ENCODE measurements at regions not wholly inside any gene's neighbourhood (a gene's known extent, or its start where the extent isn't known, plus 50 kb on each side); places are given as distances from the start of the nearest gene placed in this dataset.

GRCh38 chr2:8538931-8539621, 142.8 kb upstream of the ID2 start:
- Histone ChIP-seq H3K9me3 (ENCODE audit: control insufficient read depth, insufficient read depth, low read depth, low read length) (no peaks in the 10 kb centered on the region), H3K4me3 (ENCODE audit: low read depth, low read length) (no peak overlapping the region), H3K27ac (ENCODE audit: extremely low read depth, low read depth, low read length) (no peak overlapping the region), H3K4me1 (ENCODE audit: control insufficient read depth, insufficient read depth, low read length) (no peaks in the 10 kb centered on the region), H3K36me3 (ENCODE audit: control insufficient read depth in 2 of 2, insufficient read depth in 1 of 2, low read length in 2 of 2) (no peaks in the 10 kb centered on the region)
- TF ChIP-seq ZNF768 (tag by site-specific recombination; IDR thresholded peaks at IDR 0.05), result no peak
- no peak for TF ChIP-seq ZNF133 (tag by site-specific recombination; IDR thresholded peaks at IDR 0.05)
- TF ChIP-seq ZBTB17 (tag by site-specific recombination; IDR thresholded peaks at IDR 0.05), result no peak
- TF ChIP-seq SCRT1 (tag by site-specific recombination; IDR thresholded peaks at IDR 0.05; ENCODE audit: borderline replicate concordance), result no peak
- TF ChIP-seq ZNF132 (tag by site-specific recombination; IDR thresholded peaks at IDR 0.05; ENCODE audit: borderline replicate concordance), result no peak
- TF ChIP-seq SP2 (tag by site-specific recombination; IDR thresholded peaks at IDR 0.05), result no peak
- ChIA-PET CTCF (interaction anchor here (0.6 kb wide), 1 partner anchor 921 kb away, joined by 6 read pairs; no protein-coding TSS in a partner anchor), POLR2A (interaction anchor here (0.5 to 1.5 kb wide), 3 partner anchors 142 to 294 kb away, joined by 4 to 6 read pairs (median 4); partner anchors contain the start of gene ID2)

DNA sequence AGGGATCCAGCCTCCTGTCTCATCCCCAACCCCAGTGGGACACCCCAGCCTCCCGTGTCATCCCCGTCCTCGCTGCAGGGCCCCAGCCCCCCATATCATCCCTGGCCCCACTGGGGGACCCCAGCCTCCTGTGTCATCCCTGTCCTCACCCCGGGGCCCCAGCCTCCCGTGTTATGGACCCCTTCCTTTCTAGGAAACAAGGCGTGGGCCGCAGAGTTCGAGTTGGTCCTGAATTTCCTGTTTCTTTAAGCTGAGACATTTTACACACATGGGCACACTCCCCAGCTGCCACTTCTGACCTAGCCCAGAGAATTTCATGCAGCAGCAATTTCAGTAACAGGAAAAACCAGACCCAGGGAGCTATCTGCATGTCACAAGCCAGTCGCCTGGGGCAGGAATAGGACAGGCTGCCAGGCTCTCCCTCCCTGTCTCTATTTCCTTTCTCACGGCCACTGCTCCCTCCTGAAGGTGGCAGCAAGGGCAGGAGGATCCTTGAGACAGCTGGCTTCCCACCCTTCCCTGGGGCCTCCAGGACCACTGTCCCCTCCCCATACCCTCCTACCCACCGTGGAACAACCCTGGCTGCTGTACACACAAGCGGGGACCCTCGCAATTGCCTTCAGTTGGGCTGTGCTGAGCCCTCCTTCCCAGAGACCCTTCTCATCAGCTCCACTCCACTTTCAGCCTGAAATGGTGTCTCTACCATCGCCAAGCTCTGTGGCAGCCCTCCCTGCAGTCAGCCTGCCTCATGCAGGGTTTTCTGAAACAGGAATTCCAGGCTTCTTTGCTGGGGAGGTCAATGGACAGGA, 141.9 kb upstream of the ID2 start:
- no peak overlapping the region for H3K27ac ChIP-seq (ENCODE audit: extremely low read depth, low read depth, low read length)
- CTCF ChIA-PET, result interaction anchor here (0.7 kb wide), 1 partner anchor 45 kb away, joined by 4 read pairs; no protein-coding TSS in a partner anchor
- H3K9me3 ChIP-seq (ENCODE audit: control insufficient read depth, insufficient read depth, low read depth, low read length), result no peaks in the 10 kb centered on the region
- H3K4me1 ChIP-seq (ENCODE audit: control insufficient read depth, insufficient read depth, low read length), result no peaks in the 10 kb centered on the region
- POLR2A ChIA-PET, result interaction anchor here (1.0 kb wide), 1 partner anchor 142 kb away, joined by 4 read pairs; the partner anchor contains the start of gene ID2
- H3K36me3 ChIP-seq (ENCODE audit: control insufficient read depth in 2 of 2, insufficient read depth in 1 of 2, low read length in 2 of 2), result no peaks in the 10 kb centered on the region
- H3K4me3 ChIP-seq (ENCODE audit: low read depth, low read length), result no peak overlapping the region
- TF ChIP-seq ZSCAN23 (tag by site-specific recombination; IDR thresholded peaks at IDR 0.05), result no peak
- no peak for TF ChIP-seq ZNF280D (tag by site-specific recombination; IDR thresholded peaks at IDR 0.05)
- no peak for TF ChIP-seq ZNF132 (tag by site-specific recombination; IDR thresholded peaks at IDR 0.05; ENCODE audit: borderline replicate concordance)
- no peak for TF ChIP-seq ZNF157 (tag by site-specific recombination; IDR thresholded peaks at IDR 0.05)
- TF ChIP-seq ZFP41 (tag by site-specific recombination; IDR thresholded peaks at IDR 0.05; ENCODE audit: borderline replicate concordance), result no peak
- TF ChIP-seq ZNF324 (tag by site-specific recombination; IDR thresholded peaks at IDR 0.05), result no peak
- no peak for TF ChIP-seq ZNF785 (tag by site-specific recombination; IDR thresholded peaks at IDR 0.05)
- no peak for TF ChIP-seq ZFP69B (tag by site-specific recombination; IDR thresholded peaks at IDR 0.05)
- no peak for TF ChIP-seq ZNF621 (tag by site-specific recombination; IDR thresholded peaks at IDR 0.05)
- no peak for TF ChIP-seq ZNF292 (tag by site-specific recombination; IDR thresholded peaks at IDR 0.05; ENCODE audit: borderline replicate concordance, low read depth)
- TF ChIP-seq, protein P1, sequence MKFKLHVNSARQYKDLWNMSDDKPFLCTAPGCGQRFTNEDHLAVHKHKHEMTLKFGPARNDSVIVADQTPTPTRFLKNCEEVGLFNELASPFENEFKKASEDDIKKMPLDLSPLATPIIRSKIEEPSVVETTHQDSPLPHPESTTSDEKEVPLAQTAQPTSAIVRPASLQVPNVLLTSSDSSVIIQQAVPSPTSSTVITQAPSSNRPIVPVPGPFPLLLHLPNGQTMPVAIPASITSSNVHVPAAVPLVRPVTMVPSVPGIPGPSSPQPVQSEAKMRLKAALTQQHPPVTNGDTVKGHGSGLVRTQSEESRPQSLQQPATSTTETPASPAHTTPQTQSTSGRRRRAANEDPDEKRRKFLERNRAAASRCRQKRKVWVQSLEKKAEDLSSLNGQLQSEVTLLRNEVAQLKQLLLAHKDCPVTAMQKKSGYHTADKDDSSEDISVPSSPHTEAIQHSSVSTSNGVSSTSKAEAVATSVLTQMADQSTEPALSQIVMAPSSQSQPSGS (tag by site-specific recombination; IDR thresholded peaks at IDR 0.05; ENCODE audit: low read depth), result no peak
- no peak for TF ChIP-seq ZNF514 (tag by site-specific recombination; IDR thresholded peaks at IDR 0.05)
- TF ChIP-seq ZBTB26 (tag by site-specific recombination; optimal IDR thresholded peaks at IDR 0.05), result no peak
- no peak for TF ChIP-seq ZNF2 (tag by site-specific recombination; IDR thresholded peaks at IDR 0.05)
- no peak for TF ChIP-seq KLF16 (tag by site-specific recombination; IDR thresholded peaks at IDR 0.05)
- TF ChIP-seq KLF1 (tag by site-specific recombination; IDR thresholded peaks at IDR 0.05), result no peak
- TF ChIP-seq TCF7L2 (IDR thresholded peaks at IDR 0.05; ENCODE audit: borderline replicate concordance, low read depth, low read length), result no peak
- no peak for TF ChIP-seq OVOL3 (tag by site-specific recombination; IDR thresholded peaks at IDR 0.05)
